ENCODE measurements at regions not wholly inside any gene's neighbourhood (a gene's known extent, or its start where the extent isn't known, plus 50 kb on each side); places are given as distances from the start of the nearest gene placed in this dataset.

DNA sequence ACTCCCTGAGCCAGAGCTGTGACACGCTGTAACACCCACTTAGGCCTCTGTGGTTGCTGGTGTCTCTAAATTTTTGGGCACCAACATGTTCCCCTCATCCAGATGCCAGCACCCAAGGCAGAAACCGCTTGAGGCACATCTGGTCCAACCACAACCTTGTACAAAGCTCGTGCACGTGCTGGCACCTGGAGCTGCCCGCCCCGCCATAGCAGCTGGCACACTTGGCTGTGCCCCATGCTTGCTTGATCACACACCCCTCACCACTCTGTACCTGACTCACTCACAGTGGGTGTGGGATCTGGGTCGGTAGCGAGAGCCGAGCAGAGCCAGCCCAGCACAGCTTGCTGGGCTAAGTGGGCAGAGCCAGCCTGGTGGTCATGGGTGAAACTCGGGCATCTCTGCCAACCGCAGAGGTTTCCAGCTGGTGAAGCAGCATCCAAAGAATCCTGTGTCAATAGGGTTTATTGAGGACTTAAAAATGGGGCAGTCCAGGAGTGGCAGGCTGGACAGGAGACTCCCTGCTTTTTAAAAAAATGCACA is 1210.4 kb downstream of the TYW1 start:
- TF ChIP-seq, protein P1, sequence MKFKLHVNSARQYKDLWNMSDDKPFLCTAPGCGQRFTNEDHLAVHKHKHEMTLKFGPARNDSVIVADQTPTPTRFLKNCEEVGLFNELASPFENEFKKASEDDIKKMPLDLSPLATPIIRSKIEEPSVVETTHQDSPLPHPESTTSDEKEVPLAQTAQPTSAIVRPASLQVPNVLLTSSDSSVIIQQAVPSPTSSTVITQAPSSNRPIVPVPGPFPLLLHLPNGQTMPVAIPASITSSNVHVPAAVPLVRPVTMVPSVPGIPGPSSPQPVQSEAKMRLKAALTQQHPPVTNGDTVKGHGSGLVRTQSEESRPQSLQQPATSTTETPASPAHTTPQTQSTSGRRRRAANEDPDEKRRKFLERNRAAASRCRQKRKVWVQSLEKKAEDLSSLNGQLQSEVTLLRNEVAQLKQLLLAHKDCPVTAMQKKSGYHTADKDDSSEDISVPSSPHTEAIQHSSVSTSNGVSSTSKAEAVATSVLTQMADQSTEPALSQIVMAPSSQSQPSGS (IDR thresholded peaks at IDR 0.05; ENCODE audit: low read length): no peak
- TF ChIP-seq YY1 (IDR thresholded peaks at IDR 0.05; ENCODE audit: low read depth, low read length) (no peak), RFX5 (IDR thresholded peaks at IDR 0.05; ENCODE audit: borderline replicate concordance, low read depth, low read length) (no peak), POU5F1 (IDR thresholded peaks at IDR 0.05; ENCODE audit: low read depth, low read length) (no peak), POLR2A (IDR thresholded peaks at IDR 0.05; ENCODE audit: control extremely low read depth in 1 of 2, low read depth in 2 of 2, low read length in 2 of 2) (no peak), CTBP2 (IDR thresholded peaks at IDR 0.05; ENCODE audit: borderline replicate concordance, insufficient read depth, insufficient read length, low read length) (no peak), JUN (IDR thresholded peaks at IDR 0.05; ENCODE audit: low read depth, low read length) (no peak), EGR1 (IDR thresholded peaks at IDR 0.05; ENCODE audit: borderline replicate concordance, low read depth, low read length) (no peak)

Data from H1 (cell line).